Tibial artery (tissue), 4 donors: ENCODE measurements at regions not wholly inside any gene's neighbourhood (a gene's known extent, or its start where the extent isn't known, plus 50 kb on each side); places are given as distances from the start of the nearest gene placed in this dataset.

ENCODE experiments used
- DNase-seq, 2 donors: peaks; one replicate each; pipeline ENCODE4 v3.0.0-alpha.2; 2019
- H3K27ac ChIP-seq, 2 donors: fragments of 200-600 bp; sonication (generic) in 1 of 2; 1 replicate in 1 of 2; 2 replicates in 1 of 2; pipeline ENCODE4 v1.5.1; 2018 to 2019; ENCODE audit warnings: mild to moderate bottlenecking in 1 of 2
- H3K27me3 ChIP-seq, 2 donors: fragments of 200-600 bp; sonication (generic) in 1 of 2; one replicate each; pipeline versions ENCODE4 v1.5.1 to v1.6.0; 2016 to 2019
- H3K36me3 ChIP-seq, 3 donors: fragments of 200-600 bp; sonication (generic) in 2 of 3; one replicate each; pipeline ENCODE4 v1.5.1; 2016 to 2019; ENCODE audit warnings: mild to moderate bottlenecking in 2 of 3
- H3K4me1 ChIP-seq, 4 donors: fragments of 200-600 bp; sonication (generic) in 2 of 4; 1 replicate in 3 of 4; 2 replicates in 1 of 4; pipeline ENCODE4 v1.5.1; 2016 to 2019
- H3K4me3 ChIP-seq, 2 donors: fragments of 200-600 bp; sonication (generic) in 1 of 2; 1 replicate in 1 of 2; 2 replicates in 1 of 2; pipeline ENCODE4 v1.5.1; 2018 to 2019; ENCODE audit warnings: mild to moderate bottlenecking in 2 of 2
- H3K9me3 ChIP-seq, 3 donors: fragments of 200-600 bp; sonication (generic) in 1 of 3; one replicate each; pipeline ENCODE4 v1.5.1; 2016 to 2019
- CTCF ChIP-seq, 2 experiments: fragments of 200-600 bp in 1 of 2; fragments of 450-650 bp in 1 of 2; IDR thresholded peaks; one replicate each; pipeline ENCODE4 v1.5.1; 2017 to 2019; ENCODE audit warnings: antibody characterized with exemption in 2 of 2, mild to moderate bottlenecking in 1 of 2, moderate library complexity in 1 of 2
- intact Hi-C: fragments of 100-400 bp; cut with DNase I; formaldehyde crosslinking; loops from one replicate; pipeline ENCODE4 v1.15.0; 2023; ENCODE audit warnings: low total_unique reads

GRCh38 chr1:108075055-108075454 is 110.1 kb upstream of the VAV3 start:
- H3K27ac ChIP-seq: no peak overlapping the region
- no peak overlapping the region for H3K4me3 ChIP-seq
- H3K27me3 ChIP-seq: no peaks in the 10 kb centered on the region
- no peaks in the 10 kb centered on the region for H3K9me3 ChIP-seq
- intact Hi-C loops: no loop called here
- DNase-seq: no peak
- TF ChIP-seq CTCF (IDR thresholded peaks at IDR 0.05): no peak
- H3K36me3 ChIP-seq: no peaks in the 10 kb centered on the region
- H3K4me1 ChIP-seq: no peaks in the 10 kb centered on the region

DNA sequence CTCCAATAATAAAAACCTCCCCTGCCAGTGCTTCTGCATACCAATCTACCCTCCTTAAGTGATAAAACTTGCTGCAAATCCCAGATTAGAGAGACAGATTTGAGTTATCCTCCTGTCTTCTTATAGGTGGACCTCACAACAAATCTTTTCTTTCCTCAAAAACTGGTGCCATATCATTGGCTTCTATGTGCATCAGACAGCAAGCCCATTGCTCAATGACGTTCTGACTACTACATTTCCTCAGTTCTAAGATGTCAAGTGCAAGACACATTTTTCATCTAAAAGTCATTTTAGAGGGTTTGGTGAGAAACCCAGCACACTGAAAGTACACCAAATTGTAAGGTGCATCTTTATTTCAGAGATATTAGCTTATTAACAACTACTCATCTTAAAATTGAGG is 107.8 kb upstream of the VAV3 start:
- intact Hi-C loops: no loop called here

DNA sequence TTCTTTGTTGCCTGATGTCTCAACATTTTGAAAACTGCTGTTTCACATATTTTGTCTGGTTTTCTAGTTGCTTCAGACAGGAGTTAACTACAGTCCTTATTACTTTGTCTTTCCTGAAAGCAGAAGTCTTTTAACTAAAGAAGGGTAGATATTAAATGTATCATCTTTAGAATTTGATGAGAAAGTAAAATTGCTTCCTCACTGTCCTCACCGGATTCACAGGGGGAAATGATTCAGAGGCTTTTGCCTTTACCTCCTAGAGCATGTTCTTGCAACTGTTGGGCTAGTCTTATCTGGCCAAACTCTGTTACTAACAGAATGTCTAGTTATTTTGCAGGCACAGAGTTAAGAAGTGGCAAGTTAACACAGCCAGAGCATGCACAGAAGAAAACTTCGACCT is 107.2 kb upstream of the VAV3 start:
- Histone ChIP-seq H3K4me3 (no peak overlapping the region), H3K27me3 (no peaks in the 10 kb centered on the region), H3K9me3 (no peaks in the 10 kb centered on the region), H3K4me1 (no peaks in the 10 kb centered on the region), H3K36me3 (no peaks in the 10 kb centered on the region), H3K27ac (no peak overlapping the region)
- intact Hi-C loops: no loop called here
- DNase-seq: no peak
- TF ChIP-seq CTCF (IDR thresholded peaks at IDR 0.05): no peak

More for the DNA sequence above, 107.8 kb upstream of the VAV3 start:
- no peaks in the 10 kb centered on the region for H3K27me3 ChIP-seq
- no peak for DNase-seq
- no peaks in the 10 kb centered on the region for H3K9me3 ChIP-seq
- H3K4me3 ChIP-seq: no peak overlapping the region
- no peak for TF ChIP-seq CTCF (IDR thresholded peaks at IDR 0.05)
- H3K27ac ChIP-seq: no peak overlapping the region
- no peaks in the 10 kb centered on the region for H3K36me3 ChIP-seq
- no peaks in the 10 kb centered on the region for H3K4me1 ChIP-seq

DNA sequence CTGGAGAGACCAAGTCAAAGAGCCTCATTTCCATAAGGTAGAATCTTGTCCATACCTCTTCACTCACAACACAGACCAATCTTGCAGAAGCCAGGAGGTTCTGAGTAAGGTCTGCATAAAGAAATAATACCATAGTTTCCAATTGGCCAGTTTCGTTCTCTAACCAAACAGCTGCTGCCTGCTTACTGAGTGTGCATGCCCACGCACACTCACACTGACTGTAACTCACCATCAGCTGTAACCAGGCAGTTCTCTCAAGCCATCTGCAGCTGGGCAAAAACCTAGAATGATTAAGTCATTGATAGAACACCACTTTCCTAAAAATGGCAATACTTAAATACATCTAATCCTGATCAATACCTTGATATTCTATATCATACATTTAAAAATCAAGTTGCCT is 106.6 kb upstream of the VAV3 start:
- H3K4me3 ChIP-seq: no peak overlapping the region
- no peak overlapping the region for H3K27ac ChIP-seq
- no peaks in the 10 kb centered on the region for H3K4me1 ChIP-seq
- H3K9me3 ChIP-seq: no peaks in the 10 kb centered on the region
- DNase-seq: no peak
- intact Hi-C loops: no loop called here
- no peaks in the 10 kb centered on the region for H3K27me3 ChIP-seq
- no peak for TF ChIP-seq CTCF (IDR thresholded peaks at IDR 0.05)
- H3K36me3 ChIP-seq: no peaks in the 10 kb centered on the region

DNA sequence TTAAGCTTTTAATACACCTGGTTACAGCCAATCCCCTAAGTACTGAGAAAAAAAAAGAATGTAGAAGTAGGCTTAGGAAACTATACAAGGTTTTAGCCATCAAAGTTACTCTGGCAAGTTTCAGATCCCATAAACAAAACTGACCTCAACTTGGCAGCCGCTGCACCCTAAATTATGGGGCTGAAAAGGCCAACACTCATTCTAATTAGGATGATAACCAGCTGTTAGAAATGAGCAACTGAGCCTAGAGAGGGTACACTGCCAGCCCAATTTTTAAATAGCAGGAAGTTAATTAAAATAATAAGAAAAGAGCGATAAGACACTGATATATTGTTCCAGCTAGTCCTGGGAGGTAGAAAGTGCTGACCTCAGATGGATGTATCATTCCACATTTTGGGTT is 105.7 kb upstream of the VAV3 start:
- DNase-seq: no peak
- intact Hi-C loops: no loop called here
- H3K27ac ChIP-seq: no peak overlapping the region
- H3K4me1 ChIP-seq: no peaks in the 10 kb centered on the region
- no peak overlapping the region for H3K4me3 ChIP-seq
- H3K27me3 ChIP-seq: no peaks in the 10 kb centered on the region
- TF ChIP-seq CTCF (IDR thresholded peaks at IDR 0.05): no peak
- no peaks in the 10 kb centered on the region for H3K36me3 ChIP-seq
- H3K9me3 ChIP-seq: no peaks in the 10 kb centered on the region

DNA sequence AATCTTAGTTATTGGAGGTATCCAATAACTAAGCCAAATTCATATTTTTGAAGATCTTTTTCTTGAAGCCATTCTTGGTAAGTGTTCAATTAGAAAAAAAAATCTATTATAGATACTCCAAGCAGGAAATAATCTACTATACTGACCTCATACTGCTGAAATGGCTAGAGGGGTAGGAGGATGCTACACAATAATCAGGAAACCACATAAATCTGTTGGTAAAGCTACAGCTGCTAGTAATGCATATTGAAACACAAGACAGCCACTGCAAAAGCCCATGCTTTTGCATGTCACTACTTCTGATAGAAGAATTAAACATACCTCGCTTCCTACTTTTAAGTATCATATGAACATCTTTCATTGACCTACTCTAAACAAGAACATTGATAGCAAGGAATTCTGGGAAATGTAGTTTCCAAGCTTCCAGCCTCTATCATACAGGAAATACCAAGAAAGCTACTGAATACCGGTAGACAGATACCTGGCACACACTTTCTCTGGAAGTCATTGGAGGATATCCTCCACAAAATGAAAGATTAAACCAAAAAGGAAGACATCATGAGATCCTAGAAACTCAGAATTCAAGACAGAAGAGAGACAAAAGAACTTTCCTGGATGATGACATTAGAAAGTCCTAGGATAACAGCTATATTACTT is 103.0 kb upstream of the VAV3 start:
- intact Hi-C loops: no loop called here
- Histone ChIP-seq H3K27me3 (no peaks in the 10 kb centered on the region), H3K27ac (no peak overlapping the region), H3K9me3 (no peaks in the 10 kb centered on the region), H3K4me3 (no peak overlapping the region), H3K36me3 (no peaks in the 10 kb centered on the region), H3K4me1 (no peaks in the 10 kb centered on the region)
- TF ChIP-seq CTCF (IDR thresholded peaks at IDR 0.05): no peak
- no peak for DNase-seq
